Thyroid gland (tissue), 4 donors: ENCODE measurements at regions not wholly inside any gene's neighbourhood (a gene's known extent, or its start where the extent isn't known, plus 50 kb on each side); places are given as distances from the start of the nearest gene placed in this dataset.

Source experiments
- POLR2A ChIP-seq, 2 donors: fragments of 450-650 bp; IDR thresholded peaks; one replicate each; pipeline ENCODE4 v1.6.1; 2017; ENCODE audit warnings: antibody characterized with exemption in 2 of 2, mild to moderate bottlenecking in 2 of 2, moderate library complexity in 1 of 2
- TF ChIP-seq, protein P1 (sequence below), 6 experiments: fragments of 200-600 bp in 3 of 6; fragments of 450-650 bp in 3 of 6; sonication (generic) in 3 of 6; IDR thresholded peaks; one replicate each; pipeline ENCODE4 v1.5.1; 2016 to 2019; ENCODE audit warnings: antibody characterized with exemption in 6 of 6, mild to moderate bottlenecking in 2 of 6, inconsistent platforms in 1 of 6, moderate library complexity in 1 of 6

DNA sequence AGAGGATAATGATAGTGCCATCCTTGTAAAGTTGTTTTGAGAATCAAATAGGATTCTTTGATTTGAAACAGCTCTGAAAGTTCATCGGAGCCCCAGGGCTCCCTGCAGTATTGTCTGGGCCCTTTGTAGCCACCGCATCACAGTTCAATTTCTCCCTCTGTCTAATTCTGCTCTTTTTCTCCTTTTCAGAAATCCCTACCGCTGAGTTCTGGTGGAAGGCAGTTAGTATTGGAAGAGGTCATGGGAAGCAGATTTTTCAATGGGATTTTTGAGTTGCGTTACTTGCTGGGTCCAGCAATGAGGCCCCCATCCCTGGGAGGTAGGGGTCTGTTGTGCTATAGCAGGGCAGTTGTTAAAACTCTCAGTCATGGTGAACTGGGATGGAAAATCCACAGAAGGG is 101.0 kb upstream of the DISP3 start:
- TF ChIP-seq, protein P1, sequence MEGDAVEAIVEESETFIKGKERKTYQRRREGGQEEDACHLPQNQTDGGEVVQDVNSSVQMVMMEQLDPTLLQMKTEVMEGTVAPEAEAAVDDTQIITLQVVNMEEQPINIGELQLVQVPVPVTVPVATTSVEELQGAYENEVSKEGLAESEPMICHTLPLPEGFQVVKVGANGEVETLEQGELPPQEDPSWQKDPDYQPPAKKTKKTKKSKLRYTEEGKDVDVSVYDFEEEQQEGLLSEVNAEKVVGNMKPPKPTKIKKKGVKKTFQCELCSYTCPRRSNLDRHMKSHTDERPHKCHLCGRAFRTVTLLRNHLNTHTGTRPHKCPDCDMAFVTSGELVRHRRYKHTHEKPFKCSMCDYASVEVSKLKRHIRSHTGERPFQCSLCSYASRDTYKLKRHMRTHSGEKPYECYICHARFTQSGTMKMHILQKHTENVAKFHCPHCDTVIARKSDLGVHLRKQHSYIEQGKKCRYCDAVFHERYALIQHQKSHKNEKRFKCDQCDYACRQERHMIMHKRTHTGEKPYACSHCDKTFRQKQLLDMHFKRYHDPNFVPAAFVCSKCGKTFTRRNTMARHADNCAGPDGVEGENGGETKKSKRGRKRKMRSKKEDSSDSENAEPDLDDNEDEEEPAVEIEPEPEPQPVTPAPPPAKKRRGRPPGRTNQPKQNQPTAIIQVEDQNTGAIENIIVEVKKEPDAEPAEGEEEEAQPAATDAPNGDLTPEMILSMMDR (IDR thresholded peaks at IDR 0.05) = no peak
- TF ChIP-seq POLR2A (IDR thresholded peaks at IDR 0.05) = no peak
